ENCODE measurements at regions not wholly inside any gene's neighbourhood (a gene's known extent, or its start where the extent isn't known, plus 50 kb on each side); places are given as distances from the start of the nearest gene placed in this dataset.
A peak's percentile ranks its signal among the peaks of the same experiment; 100 is the strongest.
"Not testable (repeated sequence)": the region's sequence is repeated elsewhere in the genome, so short reads cannot be mapped to it uniquely, and the experiment has no call there.

GRCh38 chr13:38283346-38283745 lies 66.3 kb upstream of the UFM1 start:
- no peak for DNase-seq (ENCODE audit: low spot score)

- DNase-seq (ENCODE audit: low spot score) = no peak
Measured at GRCh38 chr13:38265132-38265497, 84.5 kb upstream of the UFM1 start.

DNA sequence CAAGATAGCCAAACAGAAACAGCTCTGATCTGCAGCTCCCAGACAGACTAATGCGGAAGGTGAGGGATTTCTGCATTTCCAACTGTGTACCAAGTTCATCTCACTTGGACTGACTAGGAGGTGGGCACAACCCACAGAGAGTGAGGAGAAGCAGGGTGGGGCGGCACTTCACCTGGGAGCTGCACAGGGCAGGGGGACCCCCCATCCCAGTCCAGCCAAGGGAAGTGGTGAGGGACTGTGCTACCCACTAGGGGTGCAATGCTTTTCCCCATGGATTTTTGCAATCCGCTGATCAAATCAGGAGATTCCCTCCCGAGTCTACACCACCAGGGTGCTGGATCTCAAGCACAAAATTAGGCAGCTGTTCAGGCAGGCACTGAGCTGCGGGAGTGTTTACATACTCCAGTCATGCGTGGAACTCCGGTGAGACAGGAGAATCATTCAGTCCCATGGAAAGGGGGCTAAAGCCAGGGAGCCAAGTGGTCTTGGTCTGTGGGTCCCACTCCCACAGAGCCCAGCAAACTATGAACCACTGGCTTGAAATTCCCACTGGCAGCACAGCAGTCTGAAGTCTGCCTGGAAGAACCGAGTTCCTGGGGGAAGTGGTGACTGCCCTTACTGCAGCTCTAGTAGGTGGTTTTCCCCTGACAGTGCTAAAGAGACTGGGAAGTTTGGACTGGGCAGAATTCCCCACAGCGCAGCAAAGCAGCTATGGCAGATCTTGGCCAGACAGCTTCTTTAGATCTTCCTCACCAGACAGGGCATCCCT lies 85.1 kb upstream of the UFM1 start:
- no peak for DNase-seq (ENCODE audit: low spot score)

GRCh38 chr13:38262211-38262610 lies 87.4 kb upstream of the UFM1 start:
- DNase-seq (ENCODE audit: low spot score) = no peak

GRCh38 chr13:38255600-38255999 lies 94.1 kb upstream of the UFM1 start:
- no peak for DNase-seq (ENCODE audit: low spot score)

GRCh38 chr13:38239874-38240273 lies 109.8 kb upstream of the UFM1 start:
- DNase-seq (ENCODE audit: low spot score) = no peak

DNA sequence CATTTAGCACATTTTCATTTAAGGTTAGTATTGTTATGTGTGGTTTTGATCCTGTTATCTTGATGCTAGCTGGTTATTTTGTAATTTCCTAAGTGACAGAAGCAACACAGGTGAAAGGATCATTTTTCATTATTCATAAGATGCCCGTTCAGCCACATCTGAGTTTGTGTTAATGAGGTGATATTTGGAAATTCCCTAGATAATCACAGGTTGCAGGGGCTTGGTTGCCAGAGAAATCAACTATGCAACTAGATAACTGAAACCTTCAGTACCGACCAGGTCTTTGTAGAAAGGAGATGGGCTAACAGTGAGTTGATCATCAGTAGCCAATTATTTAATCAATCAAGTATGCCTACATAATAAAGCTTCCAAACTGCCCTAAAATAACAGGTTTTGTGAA lies 121.3 kb upstream of the UFM1 start:
- no peak for DNase-seq (ENCODE audit: low spot score)

DNA sequence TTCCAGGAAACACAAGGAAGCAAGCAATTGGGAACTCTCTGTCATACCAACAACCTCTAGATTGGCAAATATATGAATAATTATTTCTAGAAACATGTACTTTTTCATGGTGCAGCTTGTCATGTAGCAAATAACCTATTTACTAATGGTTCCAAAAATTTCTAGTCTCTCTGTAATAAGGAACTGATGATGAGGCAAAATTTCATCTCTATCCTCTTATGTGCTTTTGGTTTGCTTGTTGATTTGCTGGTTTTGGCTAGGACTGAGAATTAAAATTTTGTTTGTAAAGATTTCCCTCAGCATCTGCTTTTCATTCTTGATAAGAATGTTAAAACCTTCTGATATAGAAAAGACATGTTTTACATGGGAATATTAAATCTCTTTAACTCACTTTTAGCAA lies 123.2 kb upstream of the UFM1 start:
- DNase-seq (ENCODE audit: low spot score) = no peak

DNA sequence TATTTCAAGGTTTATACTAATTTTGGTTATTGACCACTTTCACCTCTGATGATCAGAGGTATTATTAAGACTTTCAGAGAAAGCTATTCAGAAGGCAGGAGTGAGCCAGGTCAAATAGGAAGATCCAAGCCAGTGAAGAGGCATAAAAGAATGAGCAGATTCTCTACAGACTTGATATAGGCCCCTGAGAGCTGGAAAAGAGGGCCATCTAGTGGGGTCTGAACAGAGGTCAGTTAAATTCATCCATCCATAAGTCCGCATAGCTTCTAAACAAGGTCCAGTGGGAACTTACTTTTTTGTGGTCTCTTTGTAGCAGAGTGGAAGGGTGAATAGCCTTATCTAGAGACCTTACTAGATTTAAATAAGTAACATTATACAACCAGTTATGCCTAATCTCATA lies 126.6 kb upstream of the UFM1 start:
- DNase-seq (ENCODE audit: low spot score) = peak; percentile 3

GRCh38 chr13:38221120-38221519 lies 128.5 kb upstream of the UFM1 start:
- not testable (repeated sequence) for DNase-seq (ENCODE audit: low spot score)

- DNase-seq (ENCODE audit: low spot score) = no peak
Measured at GRCh38 chr13:38216181-38216580, 133.5 kb upstream of the UFM1 start.

- no peak for DNase-seq (ENCODE audit: low spot score)
Measured at GRCh38 chr13:38213314-38213713, 136.3 kb upstream of the UFM1 start.

- DNase-seq (ENCODE audit: low spot score) = no peak
Measured at GRCh38 chr13:38210928-38211596, 138.6 kb upstream of the UFM1 start.

DNA sequence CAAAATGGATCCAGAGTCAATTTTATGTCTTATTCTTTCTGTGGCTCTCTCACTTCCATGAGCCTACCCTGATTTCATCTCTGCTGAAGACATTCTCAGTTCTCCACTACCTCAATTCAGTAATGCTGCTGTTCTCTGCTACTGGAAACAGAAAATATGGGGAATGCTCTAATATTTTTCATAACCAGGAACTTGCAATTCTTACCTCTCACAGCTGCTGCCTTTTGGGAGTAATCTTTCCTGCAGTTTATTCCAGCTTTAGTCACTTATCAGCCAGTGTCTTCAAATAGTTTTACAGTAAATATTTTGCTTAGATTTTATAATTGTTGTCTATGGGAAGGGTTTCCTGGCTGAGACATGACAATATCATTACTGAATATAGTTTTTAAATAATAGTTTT lies 145.1 kb upstream of the UFM1 start:
- DNase-seq (ENCODE audit: low spot score) = no peak

- DNase-seq (ENCODE audit: low spot score) = peak; percentile 43
Measured at GRCh38 chr13:38202740-38203139, 146.9 kb upstream of the UFM1 start.

GRCh38 chr13:38191016-38191415 lies 158.6 kb upstream of the UFM1 start:
- DNase-seq (ENCODE audit: low spot score) = no peak

DNA sequence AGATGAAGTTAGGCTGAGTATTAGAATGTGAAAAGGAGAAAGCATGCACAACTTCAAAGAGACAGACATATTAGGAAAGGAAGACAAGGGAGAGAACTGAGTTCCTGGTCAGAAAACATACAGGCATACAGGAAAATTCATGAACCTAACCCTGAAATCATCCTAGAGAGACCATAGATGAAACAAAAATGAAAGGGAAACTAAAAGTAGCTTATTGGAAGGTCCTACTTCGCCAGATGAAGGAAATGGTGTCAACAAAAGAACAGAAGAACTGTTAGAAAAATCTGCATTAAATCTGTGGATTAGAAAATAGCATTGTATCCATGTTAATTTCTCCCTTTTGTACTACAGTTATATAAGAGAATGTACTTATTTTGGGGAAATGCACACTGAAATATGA lies 169.0 kb upstream of the UFM1 start:
- no peak for DNase-seq (ENCODE audit: low spot score)

DNA sequence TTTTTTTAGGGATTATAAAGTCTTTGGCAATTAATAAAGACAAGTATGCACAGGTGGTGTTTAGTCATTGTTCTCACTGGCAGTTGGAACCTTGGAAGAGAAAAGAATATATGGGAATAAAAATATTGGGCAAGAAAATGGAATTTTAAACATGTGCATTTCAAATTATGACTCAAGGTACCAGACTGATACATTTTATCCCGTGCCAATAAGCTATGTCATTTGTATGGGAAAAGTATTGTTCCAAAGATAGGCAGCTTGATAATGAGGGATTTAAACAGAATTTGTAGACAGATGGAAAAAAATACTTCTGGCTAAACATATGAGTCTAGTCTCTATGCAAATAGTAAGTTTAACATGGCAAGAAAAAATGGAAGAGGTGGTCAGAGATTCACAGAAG lies 169.5 kb upstream of the UFM1 start:
- DNase-seq (ENCODE audit: low spot score) = no peak

DNA sequence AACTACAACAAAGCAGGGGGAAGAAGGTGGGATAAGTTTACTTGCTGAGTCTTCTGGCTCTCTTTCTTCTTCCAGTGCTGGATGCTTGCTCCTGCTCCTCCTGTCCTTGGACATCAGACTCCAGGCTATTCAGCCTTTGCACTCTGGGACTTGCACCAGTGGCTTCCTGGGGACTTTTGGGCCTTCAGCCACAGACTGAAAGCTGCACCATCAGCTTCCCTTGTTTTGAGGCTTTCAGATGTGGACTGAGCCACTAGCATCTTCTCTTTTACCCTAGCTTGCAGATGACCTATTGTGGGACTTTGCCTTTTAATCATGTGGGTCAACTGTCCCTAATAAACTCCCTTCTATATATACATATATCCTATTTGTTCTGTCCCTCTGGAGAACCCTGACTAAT lies 173.0 kb upstream of the UFM1 start:
- DNase-seq (ENCODE audit: low spot score) = no peak

GRCh38 chr13:38173403-38173802 lies 176.2 kb upstream of the UFM1 start:
- no peak for DNase-seq (ENCODE audit: low spot score)

- no peak for DNase-seq (ENCODE audit: low spot score)
Measured at GRCh38 chr13:38167164-38167822, 182.4 kb upstream of the UFM1 start.

- DNase-seq (ENCODE audit: low spot score) = no peak
Measured at GRCh38 chr13:38166116-38166515, 183.5 kb upstream of the UFM1 start.

GRCh38 chr13:38160131-38160530 lies 189.5 kb upstream of the UFM1 start:
- DNase-seq (ENCODE audit: low spot score) = no peak
